ENCODE measurements at regions not wholly inside any gene's neighbourhood (a gene's known extent, or its start where the extent isn't known, plus 50 kb on each side); places are given as distances from the start of the nearest gene placed in this dataset.

DNA sequence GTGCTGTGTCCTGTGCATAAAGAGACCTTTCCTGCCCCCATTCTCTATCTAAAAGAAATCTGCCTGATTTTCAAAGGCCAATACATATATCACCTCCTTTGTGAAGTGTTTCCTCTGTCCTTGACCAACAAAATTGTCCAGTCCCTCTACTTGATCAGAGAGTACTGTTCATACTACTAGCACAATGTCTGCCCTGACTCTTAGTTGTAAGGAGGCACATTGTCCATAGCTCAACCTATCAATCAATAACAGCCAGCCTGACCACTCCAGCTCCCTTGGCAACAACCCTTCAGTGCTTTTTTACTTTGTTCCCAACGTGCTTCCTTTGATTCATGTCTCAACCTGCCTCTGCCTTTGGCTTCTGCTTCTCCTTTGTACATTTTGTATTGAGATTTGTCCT lies 398.9 kb downstream of the TRIB2 start:
- Histone ChIP-seq H3K4me2 (ENCODE audit: insufficient read depth in 1 of 2, low read depth in 2 of 2, low read length in 2 of 2) (no peak overlapping the region), H3K79me1 (ENCODE audit: low read depth, low read length) (no peaks in the 10 kb centered on the region), H3K23ac (ENCODE audit: insufficient read length) (no peak overlapping the region), H2BK120ac (replicated peaks; ENCODE audit: low read depth, low read length) (no peak overlapping the region), H4K20me1 (replicated peaks in 1 of 2; ENCODE audit: control insufficient read depth in 1 of 2, insufficient read depth in 2 of 2, low read length in 2 of 2) (no peaks in the 10 kb centered on the region), H3K4me1 (replicated peaks in 1 of 4; ENCODE audit: control insufficient read depth in 3 of 4, insufficient read depth in 4 of 4, low read length in 3 of 4) (no peaks in the 10 kb centered on the region), H3K14ac (ENCODE audit: insufficient read length) (no peak overlapping the region), H3K18ac (ENCODE audit: extremely low read depth, low read length) (no peak overlapping the region), H3K4ac (replicated peaks; ENCODE audit: insufficient read length, low read depth, low read length) (no peak overlapping the region), H3K79me2 (ENCODE audit: control insufficient read depth in 1 of 2, insufficient read depth in 2 of 2, low read length in 2 of 2) (no peaks in the 10 kb centered on the region), H2AFZ (ENCODE audit: low read length) (no peak overlapping the region), H3K27ac (ENCODE audit: low read depth, low read length) (no peak overlapping the region), H4K91ac (replicated peaks; ENCODE audit: insufficient read length, low read length) (no peak overlapping the region), H3K9me3 (ENCODE audit: insufficient read depth in 2 of 2, low read depth in 1 of 2, low read length in 1 of 2) (peaks cover 0 to 5% of the 10 kb centered on the region in 2 experiments; a peak in 1 of 4 replicates), H3K27me3 (replicated peaks in 1 of 4; ENCODE audit: control insufficient read depth in 3 of 4, extremely low read depth in 1 of 4, insufficient read depth in 3 of 4, low read length in 3 of 4) (no peaks in the 10 kb centered on the region), H2AK5ac (ENCODE audit: low read depth, low read length) (no peak overlapping the region), H4K8ac (ENCODE audit: extremely low read depth, insufficient read depth, low read length) (no peak overlapping the region), H3K23me2 (ENCODE audit: low read depth, low read length) (no peaks in the 10 kb centered on the region), H2BK12ac (ENCODE audit: low read depth, low read length) (no peak overlapping the region), H3K4me3 (ENCODE audit: extremely low read depth in 1 of 4, insufficient read depth in 2 of 4, low read depth in 3 of 4, low read length in 4 of 4) (no peak overlapping the region), H3K9ac (replicated peaks in 1 of 4; ENCODE audit: extremely low read depth in 1 of 4, low read depth in 3 of 4, low read length in 3 of 4) (no peak overlapping the region), H2BK20ac (ENCODE audit: low read length) (no peak overlapping the region), H2BK5ac (ENCODE audit: low read depth, low read length) (no peak overlapping the region), H4K5ac (ENCODE audit: insufficient read length, low read depth, low read length) (no peak overlapping the region), H2BK15ac (ENCODE audit: low read length) (no peak overlapping the region), H3K36me3 (ENCODE audit: control insufficient read depth in 2 of 4, insufficient read depth in 4 of 4, low read length in 3 of 4) (no peaks in the 10 kb centered on the region), H3K56ac (replicated peaks; ENCODE audit: insufficient read length, low read depth, low read length) (no peak overlapping the region)
- CTCF ChIA-PET (ENCODE audit: partially characterized antibody), result no interaction called here
- 67% methylated on average over 1 of the region's 1 CpG; no CpG with 5 or more reads in 1 of the 2 experiments for WGBS, 2 experiments (ENCODE audit: extremely low coverage in 1 of 2, insufficient coverage in 1 of 2, insufficient read length in 1 of 2, insufficient replicate concordance in 2 of 2, low coverage in 1 of 2, low lambda C conversion rate in 2 of 2, missing lambda C conversion rate in 1 of 2)
- DNase-seq (ENCODE audit: low read depth in 1 of 2, low spot score in 2 of 2) (no peak), FAIRE-seq (no peak)
- POLR2A ChIA-PET (ENCODE audit: partially characterized antibody), result no interaction called here
- no peak for TF ChIP-seq SAP30 (IDR thresholded peaks at IDR 0.05; ENCODE audit: insufficient read depth, insufficient replicate concordance, low read length)
- no peak for TF ChIP-seq EZH2 (IDR thresholded peaks at IDR 0.05; ENCODE audit: low read depth, low read length, severe bottlenecking)
- no peak for TF ChIP-seq SIN3A (conservative IDR thresholded peaks at IDR 0.05 in 1 of 2, IDR thresholded peaks at IDR 0.05 in 1 of 2; ENCODE audit: low read depth in 1 of 2, low read length in 2 of 2)
- no peak for TF ChIP-seq CHD1 (IDR thresholded peaks at IDR 0.05; ENCODE audit: low read depth, low read length)
- TF ChIP-seq ZNF274 (IDR thresholded peaks at IDR 0.05; ENCODE audit: borderline replicate concordance, extremely low read depth, low read length), result no peak
- no peak for TF ChIP-seq RBBP5 (IDR thresholded peaks at IDR 0.05; ENCODE audit: borderline replicate concordance, low read depth, low read length)
- TF ChIP-seq CTBP2 (IDR thresholded peaks at IDR 0.05; ENCODE audit: borderline replicate concordance, insufficient read depth, insufficient read length, low read length), result no peak
- TF ChIP-seq KDM4A (IDR thresholded peaks at IDR 0.05; ENCODE audit: low read depth, low read length, severe bottlenecking), result no peak
- no peak for TF ChIP-seq SP2 (IDR thresholded peaks at IDR 0.05; ENCODE audit: low read length)
- no peak for TF ChIP-seq FOSL1 (IDR thresholded peaks at IDR 0.05; ENCODE audit: insufficient read depth, low read depth, low read length)
- no peak for TF ChIP-seq TAF7 (optimal IDR thresholded peaks at IDR 0.05; ENCODE audit: borderline replicate concordance, low read depth, low read length)
- no peak for TF ChIP-seq NRF1 (IDR thresholded peaks at IDR 0.05; ENCODE audit: low read depth, low read length)
- no peak for TF ChIP-seq POLR2AphosphoS5 (IDR thresholded peaks at IDR 0.05; ENCODE audit: low read depth, low read length)
- TF ChIP-seq SIX5 (IDR thresholded peaks at IDR 0.05; ENCODE audit: low read depth, low read length), result no peak
- TF ChIP-seq HDAC2 (IDR thresholded peaks at IDR 0.05; ENCODE audit: borderline replicate concordance in 1 of 2, low read depth in 2 of 2, low read length in 2 of 2), result no peak

Data from H1 (cell line).